ENCODE measurements at regions not wholly inside any gene's neighbourhood (a gene's known extent, or its start where the extent isn't known, plus 50 kb on each side); places are given as distances from the start of the nearest gene placed in this dataset.

DNA sequence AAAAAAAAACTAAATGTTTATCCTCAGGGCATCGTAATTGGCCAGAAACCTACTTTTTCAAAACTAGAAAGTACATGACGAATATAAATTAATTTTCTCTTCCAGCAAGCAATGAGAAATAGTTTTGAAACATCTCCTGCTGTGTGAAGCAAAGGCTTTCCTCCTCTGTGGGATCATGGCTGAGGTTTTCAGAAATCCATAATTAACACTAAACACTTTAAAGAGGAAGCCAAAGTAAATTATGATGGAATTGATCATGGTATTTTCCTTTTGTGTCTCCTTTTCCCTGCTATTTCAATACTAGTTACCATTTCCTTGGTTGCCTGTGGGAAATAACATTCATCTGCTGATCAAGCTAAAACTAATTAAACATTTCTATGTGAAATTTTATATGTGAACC, 1413.8 kb upstream of the PCDH20 start:
- Histone ChIP-seq H3K23ac (ENCODE audit: insufficient read length, low read depth, low read length) (no peak overlapping the region), H3T11ph (ENCODE audit: low read length) (no peak overlapping the region), H3K79me1 (ENCODE audit: insufficient read depth, low read depth, low read length, poor library complexity, severe bottlenecking) (no peaks in the 10 kb centered on the region), H3K4ac (ENCODE audit: low read depth, low read length) (no peak overlapping the region), H2BK120ac (ENCODE audit: low read depth, low read length, poor library complexity, severe bottlenecking) (no peak overlapping the region), H3K4me2 (ENCODE audit: insufficient read depth, insufficient read length, low read length) (no peak overlapping the region), H4K5ac (ENCODE audit: insufficient read length, low read depth, low read length) (no peak overlapping the region), H3K4me1 (ENCODE audit: insufficient read depth, low read length) (no peaks in the 10 kb centered on the region), H4K20me1 (ENCODE audit: control insufficient read depth, insufficient read depth, insufficient read length) (no peaks in the 10 kb centered on the region), H3K27ac (ENCODE audit: insufficient read length, low read depth, low read length) (no peak overlapping the region), H2BK5ac (ENCODE audit: insufficient read length, low read length) (no peak overlapping the region), H2AK5ac (ENCODE audit: insufficient read length, low read length) (no peak overlapping the region), H3K27me3 (ENCODE audit: insufficient read depth, low read length) (no peaks in the 10 kb centered on the region), H3K9me3 (ENCODE audit: control insufficient read depth, low read depth, low read length) (no peaks in the 10 kb centered on the region), H3K9ac (ENCODE audit: extremely low read depth, insufficient read length, low read length) (no peak overlapping the region), H3K14ac (ENCODE audit: insufficient read depth, low read length) (no peak overlapping the region), H3K79me2 (ENCODE audit: insufficient read depth, low read length) (no peaks in the 10 kb centered on the region), H4K91ac (ENCODE audit: insufficient read length, low read depth, low read length) (no peak overlapping the region), H3K18ac (ENCODE audit: insufficient read length, low read depth, low read length) (no peak overlapping the region), H3K56ac (ENCODE audit: insufficient read length, low read depth, low read length) (no peak overlapping the region), H3K23me2 (ENCODE audit: insufficient read length, low read depth, low read length, poor library complexity, severe bottlenecking) (no peaks in the 10 kb centered on the region), H2BK12ac (ENCODE audit: insufficient read length, low read depth, low read length) (no peak overlapping the region), H2BK15ac (ENCODE audit: low read depth, low read length) (no peak overlapping the region), H4K8ac (replicated peaks; ENCODE audit: insufficient read length, low read depth, low read length) (no peak overlapping the region), H2AFZ (ENCODE audit: low read length) (no peak overlapping the region), H2BK20ac (ENCODE audit: low read depth, low read length, poor library complexity, severe bottlenecking) (no peak overlapping the region)
- no peak for DNase-seq
- H3K4me3 Mint-ChIP-seq, result no peak overlapping the region
- no CpG with 5 or more reads among the region's 2 CpGs for WGBS (ENCODE audit: extremely low coverage, insufficient read length, low lambda C conversion rate)
- H3K36me3 Mint-ChIP-seq (ENCODE audit: insufficient read depth in 1 of 3, low read depth in 3 of 3), result no peaks in the 10 kb centered on the region
- no peak for TF ChIP-seq CTCF (conservative IDR thresholded peaks at IDR 0.05)
- peaks cover 2 to 3% of the 10 kb centered on the region in 2 experiments; a peak in 2 of 4 replicates for H3K4me1 Mint-ChIP-seq
- H3K27me3 Mint-ChIP-seq (ENCODE audit: low read depth), result no peaks in the 10 kb centered on the region
- H3K9me3 Mint-ChIP-seq, result no peaks in the 10 kb centered on the region; a peak in 1 of 5 replicates
- H3K27ac Mint-ChIP-seq, result no peak overlapping the region
